Fibroblast of lung (primary cell): ENCODE measurements at regions not wholly inside any gene's neighbourhood (a gene's known extent, or its start where the extent isn't known, plus 50 kb on each side); places are given as distances from the start of the nearest gene placed in this dataset.

Experiments used
- DNase-seq, 2 donors: peaks; one replicate each; pipeline versions ENCODE4 v3.0.0 to v3.0.0-alpha.2; 2010; ENCODE audit warnings: low read depth in 2 of 2
- H2AFZ ChIP-seq: 2 replicates; pipeline ENCODE4 v1.5.1; 2012; ENCODE audit warnings: low read length, control low read depth, inconsistent platforms
- H3K27ac ChIP-seq: 2 replicates; pipeline ENCODE4 v1.5.1; 2011; ENCODE audit warnings: low read length, control low read depth; ENCODE audit not compliant: insufficient read depth
- H3K27me3 ChIP-seq: 2 replicates; pipeline ENCODE4 v1.5.1; 2011; ENCODE audit warnings: mild to moderate bottlenecking, low read length; ENCODE audit not compliant: control insufficient read depth, insufficient read depth
- H3K36me3 ChIP-seq: 2 replicates; pipeline ENCODE4 v1.5.1; 2011; ENCODE audit warnings: low read length; ENCODE audit not compliant: control insufficient read depth, insufficient read depth
- H3K4me1 ChIP-seq: 2 replicates; pipeline ENCODE4 v1.5.1; 2011; ENCODE audit warnings: low read length; ENCODE audit not compliant: control insufficient read depth, insufficient read depth; ENCODE audit errors: extremely low read depth
- H3K4me2 ChIP-seq: 2 replicates; pipeline ENCODE4 v1.5.1; 2011; ENCODE audit warnings: low read length, control low read depth; ENCODE audit not compliant: insufficient read depth; ENCODE audit errors: extremely low read depth
- H3K4me3 ChIP-seq, 4 experiments: fragments of 200-600 bp in 1 of 4; sonication (generic) in 1 of 4; replicated peaks in 1 of 4; 2 replicates each; pipeline ENCODE4 v1.5.1; 2011 to 2016; ENCODE audit warnings: low read length in 4 of 4, low read depth in 3 of 4, mild to moderate bottlenecking in 3 of 4, control low read depth in 2 of 4, inconsistent platforms in 1 of 4, mixed read lengths in 1 of 4; ENCODE audit not compliant: insufficient read depth in 1 of 4; ENCODE audit errors: control extremely low read depth in 1 of 4
- H3K79me2 ChIP-seq: 2 replicates; pipeline ENCODE4 v1.5.1; 2012; ENCODE audit warnings: mild to moderate bottlenecking, low read length, inconsistent platforms; ENCODE audit not compliant: control insufficient read depth, insufficient read depth
- H3K9ac ChIP-seq: 2 replicates; pipeline ENCODE4 v1.5.1; 2011; ENCODE audit warnings: mild to moderate bottlenecking, low read length, control low read depth; ENCODE audit not compliant: insufficient read depth
- H3K9me3 ChIP-seq: 2 replicates; pipeline ENCODE4 v1.5.1; 2012; ENCODE audit warnings: low read depth, low read length; ENCODE audit not compliant: control insufficient read depth, insufficient read depth
- H4K20me1 ChIP-seq: 2 replicates; pipeline ENCODE4 v1.5.1; 2011; ENCODE audit warnings: low read length; ENCODE audit not compliant: control insufficient read depth, insufficient read depth; ENCODE audit errors: extremely low read depth
- CTCF ChIP-seq, 2 donors: IDR thresholded peaks in 1 of 2; conservative IDR thresholded peaks in 1 of 2; 1 replicate in 1 of 2; 2 replicates in 1 of 2; pipeline ENCODE4 v1.5.1; 2011 to 2012; ENCODE audit warnings: low read length in 2 of 2, control low read depth in 1 of 2, inconsistent platforms in 1 of 2, low read depth in 1 of 2, mild to moderate bottlenecking in 1 of 2
- EZH2 ChIP-seq: IDR thresholded peaks from 2 replicates; pipeline ENCODE4 v1.5.1; 2012; ENCODE audit warnings: low read length, control low read depth, mild to moderate bottlenecking; ENCODE audit errors: missing control alignments

- Histone ChIP-seq H3K79me2 (no peaks in the 10 kb centered on the region), H3K4me2 (no peak overlapping the region), H3K4me1 (no peaks in the 10 kb centered on the region), H3K27ac (no peak overlapping the region), H3K9ac (no peak overlapping the region), H4K20me1 (no peaks in the 10 kb centered on the region), H3K4me3 (no peak overlapping the region), H3K9me3 (no peaks in the 10 kb centered on the region), H3K27me3 (no peaks in the 10 kb centered on the region), H2AFZ (no peak overlapping the region), H3K36me3 (no peaks in the 10 kb centered on the region)
- no peak for TF ChIP-seq EZH2
- no peak for TF ChIP-seq CTCF (conservative IDR thresholded peaks at IDR 0.05 in 1 of 2, IDR thresholded peaks at IDR 0.05 in 1 of 2; ENCODE audit: low read depth in 1 of 2, low read length in 2 of 2)
- no peak for DNase-seq
Measured at GRCh38 chr13:64765636-64766035, 2464.5 kb downstream of the PCDH9 start.

GRCh38 chr13:64758521-64759244 is 2471.5 kb downstream of the PCDH9 start:
- no peaks in the 10 kb centered on the region for H3K4me1 ChIP-seq
- no peak overlapping the region for H3K9ac ChIP-seq
- no peaks in the 10 kb centered on the region for H3K36me3 ChIP-seq
- no peak overlapping the region for H3K4me3 ChIP-seq
- no peaks in the 10 kb centered on the region for H4K20me1 ChIP-seq
- no peak overlapping the region for H2AFZ ChIP-seq
- DNase-seq = peak in 1 of 2 donors; percentile 49
- H3K9me3 ChIP-seq = no peaks in the 10 kb centered on the region
- no peak overlapping the region for H3K4me2 ChIP-seq
- no peaks in the 10 kb centered on the region for H3K27me3 ChIP-seq
- no peaks in the 10 kb centered on the region for H3K79me2 ChIP-seq
- H3K27ac ChIP-seq = no peak overlapping the region
- no peak for TF ChIP-seq EZH2
- no peak for TF ChIP-seq CTCF (conservative IDR thresholded peaks at IDR 0.05 in 1 of 2, IDR thresholded peaks at IDR 0.05 in 1 of 2; ENCODE audit: low read depth in 1 of 2, low read length in 2 of 2)

GRCh38 chr13:64756621-64757020 is 2473.5 kb downstream of the PCDH9 start:
- TF ChIP-seq EZH2 (no peak), CTCF (conservative IDR thresholded peaks at IDR 0.05 in 1 of 2, IDR thresholded peaks at IDR 0.05 in 1 of 2; ENCODE audit: low read depth in 1 of 2, low read length in 2 of 2) (no peak)
- Histone ChIP-seq H3K79me2 (no peaks in the 10 kb centered on the region), H3K4me2 (no peak overlapping the region), H3K27ac (no peak overlapping the region), H3K4me1 (no peaks in the 10 kb centered on the region), H3K9ac (no peak overlapping the region), H4K20me1 (no peaks in the 10 kb centered on the region), H3K4me3 (no peak overlapping the region), H3K27me3 (no peaks in the 10 kb centered on the region), H3K36me3 (no peaks in the 10 kb centered on the region), H3K9me3 (no peaks in the 10 kb centered on the region), H2AFZ (no peak overlapping the region)
- peak in 1 of 2 donors; percentile 63 for DNase-seq
